Left lung (tissue), 4 donors: ENCODE measurements at regions not wholly inside any gene's neighbourhood (a gene's known extent, or its start where the extent isn't known, plus 50 kb on each side); places are given as distances from the start of the nearest gene placed in this dataset.

Source experiments
- ATAC-seq: fragments of 200-7000 bp; cut with Tn5 transposase; one replicate; pipeline ENCODE4 v1.9.1; 2020; ENCODE audit warnings: moderate library complexity
- DNase-seq, 4 donors: peaks; one replicate each; pipeline ENCODE4 v3.0.0-alpha.2; 2013 to 2020
- H3K27ac ChIP-seq, 2 donors: fragments of 200-600 bp; sonication (generic) in 1 of 2; one replicate each; pipeline versions ENCODE4 v1.5.0 to v1.8.0; 2020 to 2021
- H3K27me3 ChIP-seq, 2 donors: fragments of 200-600 bp; sonication (generic) in 1 of 2; one replicate each; pipeline versions ENCODE4 v1.5.0 to v1.8.0; 2020 to 2021
- H3K36me3 ChIP-seq, 2 donors: fragments of 200-600 bp; sonication (generic) in 1 of 2; one replicate each; pipeline versions ENCODE4 v1.5.0 to v1.8.0; 2020 to 2021
- H3K4me1 ChIP-seq, 2 donors: fragments of 200-600 bp; one replicate each; pipeline ENCODE4 v1.8.0; 2021
- H3K4me3 ChIP-seq, 2 donors: fragments of 200-600 bp; sonication (generic) in 1 of 2; one replicate each; pipeline versions ENCODE4 v1.5.0 to v1.8.0; 2020 to 2021; ENCODE audit warnings: mild to moderate bottlenecking in 1 of 2
- H3K9me3 ChIP-seq, 2 donors: fragments of 200-600 bp; sonication (generic) in 1 of 2; one replicate each; pipeline versions ENCODE4 v1.5.0 to v1.8.0; 2020 to 2021
- intact Hi-C, 2 donors: fragments of 100-400 bp; cut with DNase I; formaldehyde crosslinking; loops; one replicate each; pipeline versions ENCODE4 v1.11.2 to v1.14.2; 2022
- TF ChIP-seq, protein P1 (sequence below), 2 donors: fragments of 200-600 bp; sonication (generic) in 1 of 2; IDR thresholded peaks; one replicate each; pipeline versions ENCODE4 v1.5.0 to v1.8.0; 2021; ENCODE audit warnings: antibody characterized with exemption in 2 of 2
- donor health status: DM: no; HTN: yes; CAD: no.
- donor health status: DM: no; HTN: no; CAD: no.

DNA sequence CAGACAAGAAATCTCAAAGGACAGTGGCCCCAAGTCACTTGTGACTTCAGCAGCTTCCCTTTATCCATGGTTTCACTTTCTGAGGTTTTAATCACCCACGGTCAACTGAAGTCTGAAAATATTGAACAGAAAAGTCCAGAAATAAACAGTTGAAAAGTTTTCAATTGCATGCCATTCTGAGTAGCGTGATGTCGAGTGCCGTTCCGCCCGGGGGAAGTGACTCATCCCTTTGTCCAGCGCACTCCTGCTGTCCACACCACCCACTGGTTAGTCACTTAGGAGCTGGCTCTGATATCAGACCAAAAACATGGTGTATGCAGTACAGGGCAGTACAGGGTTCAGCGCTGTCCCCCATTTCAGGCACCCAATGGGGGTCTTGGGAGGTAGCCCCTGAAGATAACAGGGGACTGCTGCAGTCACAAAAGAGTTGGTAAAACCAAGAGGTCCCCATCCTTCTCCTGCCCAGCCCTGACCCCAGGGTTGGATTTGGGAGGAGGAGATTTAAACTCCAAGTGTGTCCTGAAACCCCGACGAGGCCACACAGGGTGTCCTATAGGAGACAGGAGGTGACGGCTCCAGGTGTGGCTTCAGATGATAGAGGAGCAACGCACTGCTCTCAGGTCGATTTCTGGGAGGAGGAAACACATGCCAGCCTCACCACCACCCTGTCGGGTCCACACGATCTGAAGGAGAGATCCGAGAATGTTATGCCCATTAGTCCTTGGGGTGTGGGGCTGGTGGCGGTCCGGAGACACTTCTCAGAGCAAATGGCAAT, 390.1 kb downstream of the CTTN start:
- H3K27me3 ChIP-seq = no peaks in the 10 kb centered on the region
- intact Hi-C loops = no loop called here
- DNase-seq (no peak), ATAC-seq (peak; percentile 50)
- peaks cover 0 to 11% of the 10 kb centered on the region in 2 donors for H3K9me3 ChIP-seq
- no peaks in the 10 kb centered on the region for H3K36me3 ChIP-seq
- H3K27ac ChIP-seq = no peak overlapping the region
- TF ChIP-seq, protein P1, sequence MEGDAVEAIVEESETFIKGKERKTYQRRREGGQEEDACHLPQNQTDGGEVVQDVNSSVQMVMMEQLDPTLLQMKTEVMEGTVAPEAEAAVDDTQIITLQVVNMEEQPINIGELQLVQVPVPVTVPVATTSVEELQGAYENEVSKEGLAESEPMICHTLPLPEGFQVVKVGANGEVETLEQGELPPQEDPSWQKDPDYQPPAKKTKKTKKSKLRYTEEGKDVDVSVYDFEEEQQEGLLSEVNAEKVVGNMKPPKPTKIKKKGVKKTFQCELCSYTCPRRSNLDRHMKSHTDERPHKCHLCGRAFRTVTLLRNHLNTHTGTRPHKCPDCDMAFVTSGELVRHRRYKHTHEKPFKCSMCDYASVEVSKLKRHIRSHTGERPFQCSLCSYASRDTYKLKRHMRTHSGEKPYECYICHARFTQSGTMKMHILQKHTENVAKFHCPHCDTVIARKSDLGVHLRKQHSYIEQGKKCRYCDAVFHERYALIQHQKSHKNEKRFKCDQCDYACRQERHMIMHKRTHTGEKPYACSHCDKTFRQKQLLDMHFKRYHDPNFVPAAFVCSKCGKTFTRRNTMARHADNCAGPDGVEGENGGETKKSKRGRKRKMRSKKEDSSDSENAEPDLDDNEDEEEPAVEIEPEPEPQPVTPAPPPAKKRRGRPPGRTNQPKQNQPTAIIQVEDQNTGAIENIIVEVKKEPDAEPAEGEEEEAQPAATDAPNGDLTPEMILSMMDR (IDR thresholded peaks at IDR 0.05) = no peak
- H3K4me1 ChIP-seq = no peaks in the 10 kb centered on the region
- no peak overlapping the region for H3K4me3 ChIP-seq

DNA sequence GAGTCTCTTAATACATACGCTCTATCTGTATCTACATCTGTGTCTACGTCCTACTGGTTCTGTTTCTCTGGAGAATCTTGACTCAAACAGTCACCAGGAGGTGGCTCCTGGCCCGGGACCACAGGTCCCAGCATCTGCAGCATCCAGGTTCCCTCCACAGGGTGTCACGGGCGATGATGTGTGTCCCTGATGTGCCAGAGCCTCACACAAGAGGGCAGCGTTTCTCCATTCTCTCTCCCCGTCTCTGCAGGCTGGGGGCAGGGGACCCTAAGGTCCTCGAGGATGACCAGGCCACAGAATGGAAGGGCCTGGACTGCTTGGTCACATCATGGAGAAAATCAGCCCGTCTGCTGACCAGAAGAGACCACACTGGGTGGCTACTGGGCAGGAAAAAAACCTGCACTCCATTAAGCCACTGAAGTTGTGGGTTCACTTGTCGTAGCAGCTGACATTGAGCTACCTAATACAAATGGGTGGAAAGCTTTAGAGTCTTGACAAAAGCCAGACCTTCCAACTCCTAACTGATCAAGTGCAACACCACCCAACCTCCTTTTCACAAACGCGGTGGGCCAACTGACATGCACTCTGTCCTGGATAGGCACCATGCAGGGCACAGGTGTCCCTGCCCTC, 392.5 kb downstream of the CTTN start:
- no peak for ATAC-seq
- no peak overlapping the region for H3K4me3 ChIP-seq
- H3K4me1 ChIP-seq = no peaks in the 10 kb centered on the region

DNA sequence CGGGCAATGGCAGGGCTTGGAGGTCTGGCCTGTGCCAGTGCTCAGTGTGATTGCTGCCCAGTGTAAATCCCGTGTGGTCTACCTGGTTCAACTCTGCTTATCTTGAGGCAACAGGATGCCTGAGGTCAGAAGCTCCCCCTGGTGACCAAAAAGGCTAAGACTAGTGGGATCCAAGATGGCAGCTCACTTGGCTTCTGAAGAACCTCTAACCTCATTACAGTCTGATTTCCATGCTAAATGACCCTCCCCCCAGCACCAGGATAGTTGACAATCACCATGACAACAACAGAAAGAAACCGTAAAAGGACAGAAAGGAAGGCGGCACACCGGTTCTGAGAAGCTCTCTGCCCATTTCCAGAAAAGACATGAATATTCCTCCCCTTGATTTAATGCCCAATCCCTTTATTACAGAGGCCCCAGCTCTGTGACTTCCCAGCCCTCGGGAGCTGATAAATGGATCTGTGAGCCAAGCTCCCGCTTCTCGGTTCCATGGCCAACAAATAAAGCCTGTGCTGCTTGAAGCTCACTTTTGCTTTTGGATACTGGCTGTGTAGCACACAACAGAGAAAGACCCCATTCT, 398.4 kb downstream of the CTTN start:
- Histone ChIP-seq H3K36me3 (peaks cover 0 to 6% of the 10 kb centered on the region in 2 donors), H3K4me3 (no peak overlapping the region), H3K9me3 (peaks cover 0 to 36% of the 10 kb centered on the region in 2 donors), H3K27me3 (no peaks in the 10 kb centered on the region), H3K4me1 (no peaks in the 10 kb centered on the region), H3K27ac (no peak overlapping the region)
- ATAC-seq = no peak
- TF ChIP-seq, protein P1 (IDR thresholded peaks at IDR 0.05) = no peak
- no peak for DNase-seq
- intact Hi-C loops = no loop called here

More for the DNA sequence above, 392.5 kb downstream of the CTTN start:
- H3K27ac ChIP-seq = no peak overlapping the region
- H3K36me3 ChIP-seq = no peaks in the 10 kb centered on the region
- no peak for DNase-seq
- intact Hi-C loops = no loop called here
- H3K9me3 ChIP-seq = peaks cover 0 to 26% of the 10 kb centered on the region in 2 donors
- no peaks in the 10 kb centered on the region for H3K27me3 ChIP-seq
- TF ChIP-seq, protein P1 (IDR thresholded peaks at IDR 0.05) = no peak

- H3K9me3 ChIP-seq = peaks cover 0 to 27% of the 10 kb centered on the region in 2 donors
- no peaks in the 10 kb centered on the region for H3K27me3 ChIP-seq
- H3K4me1 ChIP-seq = no peaks in the 10 kb centered on the region
- DNase-seq (no peak), ATAC-seq (no peak)
- no peak overlapping the region for H3K27ac ChIP-seq
- H3K36me3 ChIP-seq = peaks cover 0 to 6% of the 10 kb centered on the region in 2 donors
- intact Hi-C loops = no loop called here
- H3K4me3 ChIP-seq = no peak overlapping the region
- TF ChIP-seq, protein P1 (IDR thresholded peaks at IDR 0.05) = no peak
Measured at GRCh38 chr11:70798296-70798695, 400.0 kb downstream of the CTTN start.

GRCh38 chr11:70799386-70799785, 401.1 kb downstream of the CTTN start:
- Histone ChIP-seq H3K36me3 (peaks cover 0 to 6% of the 10 kb centered on the region in 2 donors), H3K9me3 (peaks cover 0 to 16% of the 10 kb centered on the region in 2 donors), H3K27me3 (peaks cover 0 to 11% of the 10 kb centered on the region in 2 donors), H3K4me1 (no peaks in the 10 kb centered on the region), H3K27ac (no peak overlapping the region), H3K4me3 (no peak overlapping the region)
- TF ChIP-seq, protein P1 (IDR thresholded peaks at IDR 0.05) = no peak
- intact Hi-C loops = no loop called here
- ATAC-seq (no peak), DNase-seq (no peak)
